Activated CD4-positive, alpha-beta T cell treated with anti-CD3 and anti-CD28 coated beads for 48 hours (primary cell): ENCODE measurements at regions not wholly inside any gene's neighbourhood (a gene's known extent, or its start where the extent isn't known, plus 50 kb on each side); places are given as distances from the start of the nearest gene placed in this dataset.
"Not testable (repeated sequence)": the region's sequence is repeated elsewhere in the genome, so short reads cannot be mapped to it uniquely, and the experiment has no call there.

Experiments used
- DNase-seq: peaks from one replicate; pipeline ENCODE4 v3.0.0-alpha.2; 2020

GRCh38 chr9:117775591-117775990 lies 71.4 kb downstream of the TLR4 start:
- DNase-seq: no peak

GRCh38 chr9:117777823-117778222 lies 73.6 kb downstream of the TLR4 start:
- no peak for DNase-seq

- no peak for DNase-seq
Measured at GRCh38 chr9:117779760-117780159, 75.6 kb downstream of the TLR4 start.

- peak; percentile 60 for DNase-seq
Measured at GRCh38 chr9:117782931-117783788, 79.0 kb downstream of the TLR4 start.

- DNase-seq: peak; percentile 17
Measured at GRCh38 chr9:117783828-117784227, 79.6 kb downstream of the TLR4 start.

GRCh38 chr9:117784996-117785395 lies 80.8 kb downstream of the TLR4 start:
- DNase-seq: no peak

- no peak for DNase-seq
Measured at GRCh38 chr9:117787746-117788145, 83.5 kb downstream of the TLR4 start.

GRCh38 chr9:117795271-117795670 lies 91.1 kb downstream of the TLR4 start:
- DNase-seq: no peak

GRCh38 chr9:117796681-117797080 lies 92.5 kb downstream of the TLR4 start:
- DNase-seq: no peak

- DNase-seq: no peak
Measured at GRCh38 chr9:117800389-117800788, 96.2 kb downstream of the TLR4 start.

- no peak for DNase-seq
Measured at GRCh38 chr9:117809751-117810150, 105.5 kb downstream of the TLR4 start.

- no peak for DNase-seq
Measured at GRCh38 chr9:117815315-117815714, 111.1 kb downstream of the TLR4 start.

GRCh38 chr9:117815948-117816347 lies 111.7 kb downstream of the TLR4 start:
- no peak for DNase-seq

GRCh38 chr9:117821954-117822353 lies 117.8 kb downstream of the TLR4 start:
- no peak for DNase-seq

- no peak for DNase-seq
Measured at GRCh38 chr9:117823576-117823975, 119.4 kb downstream of the TLR4 start.

GRCh38 chr9:117825609-117826347 lies 121.6 kb downstream of the TLR4 start:
- peak; percentile 53 for DNase-seq

- DNase-seq: no peak
Measured at GRCh38 chr9:117826837-117827236, 122.6 kb downstream of the TLR4 start.

- DNase-seq: no peak
Measured at GRCh38 chr9:117827456-117827855, 123.3 kb downstream of the TLR4 start.

- DNase-seq: no peak
Measured at GRCh38 chr9:117828466-117828865, 124.3 kb downstream of the TLR4 start.

GRCh38 chr9:117835798-117836197 lies 131.6 kb downstream of the TLR4 start:
- no peak for DNase-seq

- DNase-seq: no peak
Measured at GRCh38 chr9:117839862-117840261, 135.7 kb downstream of the TLR4 start.

GRCh38 chr9:117851836-117852461 lies 147.7 kb downstream of the TLR4 start:
- not testable (repeated sequence) for DNase-seq

GRCh38 chr9:117858561-117858960 lies 154.4 kb downstream of the TLR4 start:
- DNase-seq: no peak

GRCh38 chr9:117860849-117861248 lies 156.6 kb downstream of the TLR4 start:
- DNase-seq: no peak
